ENCODE measurements at regions not wholly inside any gene's neighbourhood (a gene's known extent, or its start where the extent isn't known, plus 50 kb on each side); places are given as distances from the start of the nearest gene placed in this dataset.

- no peak for TF ChIP-seq CTCF (IDR thresholded peaks at IDR 0.05)
- TF ChIP-seq ZFX (IDR thresholded peaks at IDR 0.05; ENCODE audit: borderline replicate concordance): no peak
These were observed 99.6 kb upstream of the CERS6 start for GRCh38 chr2:168356477-168356835.

Data from 22Rv1 (cell line).